OCI-LY7 (cell line): ENCODE measurements at regions not wholly inside any gene's neighbourhood (a gene's known extent, or its start where the extent isn't known, plus 50 kb on each side); places are given as distances from the start of the nearest gene placed in this dataset.

Experiments
- EZH2phosphoT487 ChIP-seq: fragments of 200-600 bp; sonication (generic); IDR thresholded peaks from 2 replicates; pipeline ENCODE4 v1.6.1; 2018; ENCODE audit warnings: low read depth, borderline replicate concordance, mild to moderate bottlenecking, mixed run types, antibody characterized with exemption, low read length, moderate library complexity, mixed read lengths
- TF ChIP-seq, protein P1 (sequence below): fragments of 200-600 bp; sonication (generic); conservative IDR thresholded peaks from 2 replicates; pipeline ENCODE4 v1.5.1; 2014; ENCODE audit warnings: mild to moderate bottlenecking, antibody characterized with exemption, low read length, moderate library complexity, mixed read lengths

DNA sequence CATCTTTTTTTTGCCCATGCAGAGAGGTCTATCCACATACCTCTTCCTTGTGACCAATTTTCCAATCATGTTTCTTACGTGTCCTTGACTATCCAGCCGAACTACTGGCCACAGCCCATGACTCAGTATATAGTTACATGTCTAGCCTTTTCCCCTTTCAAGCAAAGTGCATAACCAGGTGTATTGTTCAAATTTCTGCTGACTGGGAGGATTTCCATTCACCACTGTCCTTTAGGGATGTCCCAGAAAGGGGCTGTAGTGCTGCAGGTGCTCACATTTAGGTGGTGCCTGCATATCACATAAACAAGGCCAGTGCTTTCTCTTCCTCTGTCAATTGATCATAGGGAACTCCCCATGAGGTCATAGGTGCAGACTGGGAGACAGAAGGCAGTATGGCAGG is 69.4 kb upstream of the ALDH1A3 start:
- TF ChIP-seq, protein P1, sequence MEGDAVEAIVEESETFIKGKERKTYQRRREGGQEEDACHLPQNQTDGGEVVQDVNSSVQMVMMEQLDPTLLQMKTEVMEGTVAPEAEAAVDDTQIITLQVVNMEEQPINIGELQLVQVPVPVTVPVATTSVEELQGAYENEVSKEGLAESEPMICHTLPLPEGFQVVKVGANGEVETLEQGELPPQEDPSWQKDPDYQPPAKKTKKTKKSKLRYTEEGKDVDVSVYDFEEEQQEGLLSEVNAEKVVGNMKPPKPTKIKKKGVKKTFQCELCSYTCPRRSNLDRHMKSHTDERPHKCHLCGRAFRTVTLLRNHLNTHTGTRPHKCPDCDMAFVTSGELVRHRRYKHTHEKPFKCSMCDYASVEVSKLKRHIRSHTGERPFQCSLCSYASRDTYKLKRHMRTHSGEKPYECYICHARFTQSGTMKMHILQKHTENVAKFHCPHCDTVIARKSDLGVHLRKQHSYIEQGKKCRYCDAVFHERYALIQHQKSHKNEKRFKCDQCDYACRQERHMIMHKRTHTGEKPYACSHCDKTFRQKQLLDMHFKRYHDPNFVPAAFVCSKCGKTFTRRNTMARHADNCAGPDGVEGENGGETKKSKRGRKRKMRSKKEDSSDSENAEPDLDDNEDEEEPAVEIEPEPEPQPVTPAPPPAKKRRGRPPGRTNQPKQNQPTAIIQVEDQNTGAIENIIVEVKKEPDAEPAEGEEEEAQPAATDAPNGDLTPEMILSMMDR = no peak
- no peak for TF ChIP-seq EZH2phosphoT487
